ENCODE measurements at regions not wholly inside any gene's neighbourhood (a gene's known extent, or its start where the extent isn't known, plus 50 kb on each side); places are given as distances from the start of the nearest gene placed in this dataset.

GRCh38 chr5:15183520-15183919 is 311.9 kb upstream of the ANKH start:
- TF ChIP-seq, protein P1, sequence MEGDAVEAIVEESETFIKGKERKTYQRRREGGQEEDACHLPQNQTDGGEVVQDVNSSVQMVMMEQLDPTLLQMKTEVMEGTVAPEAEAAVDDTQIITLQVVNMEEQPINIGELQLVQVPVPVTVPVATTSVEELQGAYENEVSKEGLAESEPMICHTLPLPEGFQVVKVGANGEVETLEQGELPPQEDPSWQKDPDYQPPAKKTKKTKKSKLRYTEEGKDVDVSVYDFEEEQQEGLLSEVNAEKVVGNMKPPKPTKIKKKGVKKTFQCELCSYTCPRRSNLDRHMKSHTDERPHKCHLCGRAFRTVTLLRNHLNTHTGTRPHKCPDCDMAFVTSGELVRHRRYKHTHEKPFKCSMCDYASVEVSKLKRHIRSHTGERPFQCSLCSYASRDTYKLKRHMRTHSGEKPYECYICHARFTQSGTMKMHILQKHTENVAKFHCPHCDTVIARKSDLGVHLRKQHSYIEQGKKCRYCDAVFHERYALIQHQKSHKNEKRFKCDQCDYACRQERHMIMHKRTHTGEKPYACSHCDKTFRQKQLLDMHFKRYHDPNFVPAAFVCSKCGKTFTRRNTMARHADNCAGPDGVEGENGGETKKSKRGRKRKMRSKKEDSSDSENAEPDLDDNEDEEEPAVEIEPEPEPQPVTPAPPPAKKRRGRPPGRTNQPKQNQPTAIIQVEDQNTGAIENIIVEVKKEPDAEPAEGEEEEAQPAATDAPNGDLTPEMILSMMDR (IDR thresholded peaks at IDR 0.05): no peak
- no peak for TF ChIP-seq POLR2AphosphoS5 (IDR thresholded peaks at IDR 0.05)
- no peak for TF ChIP-seq POLR2A (IDR thresholded peaks at IDR 0.05)
